ENCODE measurements at regions not wholly inside any gene's neighbourhood (a gene's known extent, or its start where the extent isn't known, plus 50 kb on each side); places are given as distances from the start of the nearest gene placed in this dataset.

DNA sequence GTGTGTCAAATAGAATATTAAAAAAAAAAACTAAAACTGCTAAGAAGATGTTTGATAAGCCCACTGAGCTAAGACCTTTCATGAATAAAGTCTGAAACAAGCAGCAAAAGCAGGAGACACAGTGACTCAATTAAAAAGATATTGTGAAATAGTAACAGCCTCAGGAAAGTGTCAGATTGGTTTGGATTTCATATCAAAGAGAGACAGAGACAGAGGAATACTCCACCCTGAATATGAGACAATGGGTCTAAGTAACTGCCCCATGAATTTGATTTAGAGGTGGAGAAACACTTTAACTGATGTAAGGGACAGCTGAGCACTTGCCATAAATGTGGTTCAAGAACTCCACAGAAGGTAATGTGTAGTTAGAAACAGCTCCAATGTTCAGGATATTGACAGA is 277.9 kb upstream of the FOXG1 start:
- Histone ChIP-seq H3K9me3 (ENCODE audit: control extremely low read depth in 1 of 5, control insufficient read depth in 4 of 5, insufficient read depth in 2 of 5, low read depth in 1 of 5, low read length in 4 of 5) (no peaks in the 10 kb centered on the region), H3K36me3 (ENCODE audit: control insufficient read depth in 4 of 4, insufficient read depth in 4 of 4, low read length in 3 of 4) (no peaks in the 10 kb centered on the region), H3K27me3 (replicated peaks in 2 of 5; ENCODE audit: control insufficient read depth in 4 of 5, insufficient read depth in 5 of 5, low read length in 4 of 5) (no peaks in the 10 kb centered on the region), H3K4me3 (ENCODE audit: control insufficient read depth in 1 of 7, extremely low read depth in 1 of 7, insufficient read depth in 4 of 7, low read depth in 2 of 7, low read length in 6 of 7) (no peak overlapping the region), H3K4me1 (ENCODE audit: control extremely low read depth in 1 of 4, control insufficient read depth in 4 of 4, insufficient read depth in 4 of 4, low read length in 3 of 4) (no peaks in the 10 kb centered on the region), H3K27ac (ENCODE audit: insufficient read depth in 1 of 2, low read depth in 1 of 2, low read length in 2 of 2, poor library complexity in 1 of 2, severe bottlenecking in 2 of 2) (no peak overlapping the region)
- POLR2A ChIA-PET, result no interaction called here
- DNase-seq, result no peak
- CTCF ChIA-PET, result no interaction called here

- POLR2A ChIA-PET, result no interaction called here
- CTCF ChIA-PET, result no interaction called here
- no peak overlapping the region for H3K4me3 ChIP-seq (ENCODE audit: control insufficient read depth in 1 of 7, extremely low read depth in 1 of 7, insufficient read depth in 4 of 7, low read depth in 2 of 7, low read length in 6 of 7)
- no peaks in the 10 kb centered on the region for H3K4me1 ChIP-seq (ENCODE audit: control extremely low read depth in 1 of 4, control insufficient read depth in 4 of 4, insufficient read depth in 4 of 4, low read length in 3 of 4)
- H3K27ac ChIP-seq (ENCODE audit: insufficient read depth in 1 of 2, low read depth in 1 of 2, low read length in 2 of 2, poor library complexity in 1 of 2, severe bottlenecking in 2 of 2), result no peak overlapping the region
- H3K36me3 ChIP-seq (ENCODE audit: control insufficient read depth in 4 of 4, insufficient read depth in 4 of 4, low read length in 3 of 4), result no peaks in the 10 kb centered on the region
- no peak for DNase-seq
- H3K9me3 ChIP-seq (ENCODE audit: control extremely low read depth in 1 of 5, control insufficient read depth in 4 of 5, insufficient read depth in 2 of 5, low read depth in 1 of 5, low read length in 4 of 5), result no peaks in the 10 kb centered on the region
- H3K27me3 ChIP-seq (replicated peaks in 2 of 5; ENCODE audit: control insufficient read depth in 4 of 5, insufficient read depth in 5 of 5, low read length in 4 of 5), result no peaks in the 10 kb centered on the region
- WGBS (ENCODE audit: insufficient coverage), result no CpG with 5 or more reads among the region's 3 CpGs
Observed at GRCh38 chr14:28493516-28493915, 273.1 kb upstream of the FOXG1 start.

DNA sequence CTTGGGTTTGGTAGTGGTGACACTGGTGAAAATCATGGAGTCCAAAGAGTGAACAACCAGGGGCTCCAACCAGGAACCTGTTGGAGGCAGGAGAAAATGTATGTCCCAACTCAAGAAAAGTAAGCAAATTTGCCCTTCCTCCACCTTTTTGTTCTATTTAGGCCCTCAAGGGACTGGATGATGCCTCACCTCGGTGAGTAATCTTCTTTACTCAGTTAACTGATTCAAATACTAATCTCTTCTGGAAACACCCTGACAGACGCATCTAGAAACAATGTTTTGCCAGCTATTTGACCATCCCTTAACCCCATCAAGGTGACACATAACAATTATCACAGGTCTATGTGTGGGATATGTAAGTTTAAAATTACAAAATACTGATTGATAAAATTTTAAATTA is 272.4 kb upstream of the FOXG1 start:
- Histone ChIP-seq H3K9me3 (ENCODE audit: control extremely low read depth in 1 of 5, control insufficient read depth in 4 of 5, insufficient read depth in 2 of 5, low read depth in 1 of 5, low read length in 4 of 5) (no peaks in the 10 kb centered on the region), H3K27me3 (replicated peaks in 2 of 5; ENCODE audit: control insufficient read depth in 4 of 5, insufficient read depth in 5 of 5, low read length in 4 of 5) (no peaks in the 10 kb centered on the region), H3K4me3 (ENCODE audit: control insufficient read depth in 1 of 7, extremely low read depth in 1 of 7, insufficient read depth in 4 of 7, low read depth in 2 of 7, low read length in 6 of 7) (no peak overlapping the region), H3K27ac (ENCODE audit: insufficient read depth in 1 of 2, low read depth in 1 of 2, low read length in 2 of 2, poor library complexity in 1 of 2, severe bottlenecking in 2 of 2) (no peak overlapping the region), H3K4me1 (ENCODE audit: control extremely low read depth in 1 of 4, control insufficient read depth in 4 of 4, insufficient read depth in 4 of 4, low read length in 3 of 4) (no peaks in the 10 kb centered on the region), H3K36me3 (ENCODE audit: control insufficient read depth in 4 of 4, insufficient read depth in 4 of 4, low read length in 3 of 4) (no peaks in the 10 kb centered on the region)
- WGBS (ENCODE audit: insufficient coverage), result 100% methylated on average over 1 of the region's 2 CpGs
- ChIA-PET POLR2A (no interaction called here), CTCF (no interaction called here)
- DNase-seq, result no peak

GRCh38 chr14:28496364-28496763 is 270.2 kb upstream of the FOXG1 start:
- Histone ChIP-seq H3K27me3 (replicated peaks in 2 of 5; ENCODE audit: control insufficient read depth in 4 of 5, insufficient read depth in 5 of 5, low read length in 4 of 5) (no peaks in the 10 kb centered on the region), H3K27ac (ENCODE audit: insufficient read depth in 1 of 2, low read depth in 1 of 2, low read length in 2 of 2, poor library complexity in 1 of 2, severe bottlenecking in 2 of 2) (no peak overlapping the region), H3K4me1 (ENCODE audit: control extremely low read depth in 1 of 4, control insufficient read depth in 4 of 4, insufficient read depth in 4 of 4, low read length in 3 of 4) (no peaks in the 10 kb centered on the region), H3K4me3 (ENCODE audit: control insufficient read depth in 1 of 7, extremely low read depth in 1 of 7, insufficient read depth in 4 of 7, low read depth in 2 of 7, low read length in 6 of 7) (no peak overlapping the region), H3K9me3 (ENCODE audit: control extremely low read depth in 1 of 5, control insufficient read depth in 4 of 5, insufficient read depth in 2 of 5, low read depth in 1 of 5, low read length in 4 of 5) (no peaks in the 10 kb centered on the region), H3K36me3 (ENCODE audit: control insufficient read depth in 4 of 4, insufficient read depth in 4 of 4, low read length in 3 of 4) (no peaks in the 10 kb centered on the region)
- DNase-seq, result no peak
- ChIA-PET CTCF (no interaction called here), POLR2A (no interaction called here)
- WGBS (ENCODE audit: insufficient coverage), result no CpG with 5 or more reads among the region's 2 CpGs

DNA sequence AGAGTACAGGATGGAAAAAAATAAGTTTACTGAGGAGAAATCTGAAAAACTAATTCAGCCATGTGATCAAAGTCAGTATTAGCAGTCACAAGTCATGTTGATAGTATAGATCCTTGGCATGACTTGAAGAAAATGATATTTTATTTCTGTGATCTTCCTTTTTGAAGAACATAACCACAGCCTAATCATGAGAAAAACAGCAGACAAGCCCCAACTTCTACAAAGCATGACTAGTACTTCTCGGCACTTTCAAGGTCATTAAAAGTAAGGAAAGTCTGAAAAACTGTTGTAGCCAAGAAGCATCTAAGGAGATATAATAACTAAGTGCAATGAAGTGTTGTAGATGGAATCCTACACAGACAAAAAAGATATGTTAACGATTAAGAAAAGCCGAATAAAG is 264.1 kb upstream of the FOXG1 start:
- Histone ChIP-seq H3K4me3 (ENCODE audit: control insufficient read depth in 1 of 7, extremely low read depth in 1 of 7, insufficient read depth in 4 of 7, low read depth in 2 of 7, low read length in 6 of 7) (no peak overlapping the region), H3K9me3 (ENCODE audit: control extremely low read depth in 1 of 5, control insufficient read depth in 4 of 5, insufficient read depth in 2 of 5, low read depth in 1 of 5, low read length in 4 of 5) (no peaks in the 10 kb centered on the region), H3K27ac (ENCODE audit: insufficient read depth in 1 of 2, low read depth in 1 of 2, low read length in 2 of 2, poor library complexity in 1 of 2, severe bottlenecking in 2 of 2) (no peak overlapping the region), H3K4me1 (ENCODE audit: control extremely low read depth in 1 of 4, control insufficient read depth in 4 of 4, insufficient read depth in 4 of 4, low read length in 3 of 4) (no peaks in the 10 kb centered on the region), H3K36me3 (ENCODE audit: control insufficient read depth in 4 of 4, insufficient read depth in 4 of 4, low read length in 3 of 4) (no peaks in the 10 kb centered on the region), H3K27me3 (replicated peaks in 2 of 5; ENCODE audit: control insufficient read depth in 4 of 5, insufficient read depth in 5 of 5, low read length in 4 of 5) (no peaks in the 10 kb centered on the region)
- POLR2A ChIA-PET, result no interaction called here
- DNase-seq, result no peak
- 100% methylated on average over 1 of the region's 3 CpGs for whole genome bisulfite sequencing (ENCODE audit: insufficient coverage)
- CTCF ChIA-PET, result no interaction called here

DNA sequence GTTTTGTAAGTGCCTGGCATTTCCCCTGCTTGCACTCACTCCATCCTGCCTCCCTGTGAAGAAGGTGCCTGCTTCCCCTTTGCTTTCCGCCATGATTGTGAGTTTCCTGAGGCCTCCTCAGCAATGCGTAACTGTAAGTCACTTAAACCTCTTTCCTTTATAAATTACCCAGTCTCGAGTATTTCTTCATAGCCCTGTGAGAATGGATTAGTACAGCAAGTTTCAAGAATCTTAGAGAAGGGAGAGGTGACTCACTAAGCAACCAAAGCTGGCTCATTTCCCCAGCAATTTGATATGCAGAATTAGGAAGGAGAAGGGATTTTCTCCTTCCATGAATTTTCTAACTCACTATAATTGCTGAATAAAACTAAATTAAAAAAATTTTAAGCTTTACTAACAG is 251.0 kb upstream of the FOXG1 start:
- DNase-seq, result no peak
- no peaks in the 10 kb centered on the region for H3K27me3 ChIP-seq (replicated peaks in 2 of 5; ENCODE audit: control insufficient read depth in 4 of 5, insufficient read depth in 5 of 5, low read length in 4 of 5)
- WGBS (ENCODE audit: insufficient coverage), result 56% methylated on average over 2 of the region's 3 CpGs
- H3K9me3 ChIP-seq (ENCODE audit: control extremely low read depth in 1 of 5, control insufficient read depth in 4 of 5, insufficient read depth in 2 of 5, low read depth in 1 of 5, low read length in 4 of 5), result no peaks in the 10 kb centered on the region
- no peak overlapping the region for H3K27ac ChIP-seq (ENCODE audit: insufficient read depth in 1 of 2, low read depth in 1 of 2, low read length in 2 of 2, poor library complexity in 1 of 2, severe bottlenecking in 2 of 2)
- no peak overlapping the region for H3K4me3 ChIP-seq (ENCODE audit: control insufficient read depth in 1 of 7, extremely low read depth in 1 of 7, insufficient read depth in 4 of 7, low read depth in 2 of 7, low read length in 6 of 7)
- CTCF ChIA-PET, result no interaction called here
- H3K4me1 ChIP-seq (ENCODE audit: control extremely low read depth in 1 of 4, control insufficient read depth in 4 of 4, insufficient read depth in 4 of 4, low read length in 3 of 4), result no peaks in the 10 kb centered on the region
- POLR2A ChIA-PET, result no interaction called here
- no peaks in the 10 kb centered on the region for H3K36me3 ChIP-seq (ENCODE audit: control insufficient read depth in 4 of 4, insufficient read depth in 4 of 4, low read length in 3 of 4)

- Histone ChIP-seq H3K4me1 (ENCODE audit: control extremely low read depth in 1 of 4, control insufficient read depth in 4 of 4, insufficient read depth in 4 of 4, low read length in 3 of 4) (no peaks in the 10 kb centered on the region), H3K36me3 (ENCODE audit: control insufficient read depth in 4 of 4, insufficient read depth in 4 of 4, low read length in 3 of 4) (no peaks in the 10 kb centered on the region), H3K27me3 (replicated peaks in 2 of 5; ENCODE audit: control insufficient read depth in 4 of 5, insufficient read depth in 5 of 5, low read length in 4 of 5) (no peaks in the 10 kb centered on the region), H3K27ac (ENCODE audit: insufficient read depth in 1 of 2, low read depth in 1 of 2, low read length in 2 of 2, poor library complexity in 1 of 2, severe bottlenecking in 2 of 2) (no peak overlapping the region), H3K9me3 (ENCODE audit: control extremely low read depth in 1 of 5, control insufficient read depth in 4 of 5, insufficient read depth in 2 of 5, low read depth in 1 of 5, low read length in 4 of 5) (no peaks in the 10 kb centered on the region), H3K4me3 (ENCODE audit: control insufficient read depth in 1 of 7, extremely low read depth in 1 of 7, insufficient read depth in 4 of 7, low read depth in 2 of 7, low read length in 6 of 7) (no peak overlapping the region)
- ChIA-PET POLR2A (no interaction called here), CTCF (no interaction called here)
- DNase-seq, result no peak
- WGBS (ENCODE audit: insufficient coverage), result 100% methylated on average over 5 of the region's 5 CpGs
Observed at GRCh38 chr14:28536889-28537288, 229.7 kb upstream of the FOXG1 start.

GRCh38 chr14:28542040-28542439 is 224.5 kb upstream of the FOXG1 start:
- ChIA-PET POLR2A (no interaction called here), CTCF (no interaction called here)
- H3K4me3 ChIP-seq (ENCODE audit: control insufficient read depth in 1 of 7, extremely low read depth in 1 of 7, insufficient read depth in 4 of 7, low read depth in 2 of 7, low read length in 6 of 7), result no peak overlapping the region

More at GRCh38 chr14:28542040-28542439, 224.5 kb upstream of the FOXG1 start:
- no peaks in the 10 kb centered on the region for H3K9me3 ChIP-seq (ENCODE audit: control extremely low read depth in 1 of 5, control insufficient read depth in 4 of 5, insufficient read depth in 2 of 5, low read depth in 1 of 5, low read length in 4 of 5)
- DNase-seq, result no peak
- 100% methylated on average over 1 of the region's 2 CpGs for WGBS (ENCODE audit: insufficient coverage)
- no peaks in the 10 kb centered on the region for H3K36me3 ChIP-seq (ENCODE audit: control insufficient read depth in 4 of 4, insufficient read depth in 4 of 4, low read length in 3 of 4)
- H3K27ac ChIP-seq (ENCODE audit: insufficient read depth in 1 of 2, low read depth in 1 of 2, low read length in 2 of 2, poor library complexity in 1 of 2, severe bottlenecking in 2 of 2), result no peak overlapping the region
- no peaks in the 10 kb centered on the region for H3K4me1 ChIP-seq (ENCODE audit: control extremely low read depth in 1 of 4, control insufficient read depth in 4 of 4, insufficient read depth in 4 of 4, low read length in 3 of 4)
- no peaks in the 10 kb centered on the region for H3K27me3 ChIP-seq (replicated peaks in 2 of 5; ENCODE audit: control insufficient read depth in 4 of 5, insufficient read depth in 5 of 5, low read length in 4 of 5)
